A673 (cell line): ENCODE measurements at regions not wholly inside any gene's neighbourhood (a gene's known extent, or its start where the extent isn't known, plus 50 kb on each side); places are given as distances from the start of the nearest gene placed in this dataset.

Experiments
- BruUV-seq: library from RNA; stranded (reverse); fragments of 400-500 nt; replicated peaks from 2 replicates; lab custom pipeline; 2021; lab: Mats Ljungman, UMichigan
- CTCF ChIA-PET: fragments of 300-600 bp; sonication (Branson Sonifier 250); formaldehyde crosslinking; loops from one replicate; lab custom pipeline; 2022; ENCODE audit warnings: antibody characterized with exemption; lab: Charles Lee
- POLR2A ChIA-PET: fragments of 300-600 bp; sonication (Branson Sonifier 250); formaldehyde crosslinking; loops from one replicate; lab custom pipeline; 2022; ENCODE audit warnings: antibody characterized with exemption; ENCODE audit not compliant: low non-redundant PET; lab: Charles Lee
- DNase-seq: peaks from one replicate; pipeline ENCODE4 v3.0.0-alpha.2; 2015; ENCODE audit warnings: low spot score
- H3K27ac ChIP-seq: fragments of 200-600 bp; sonication (generic); 2 replicates; pipeline ENCODE4 v1.5.1; 2016; ENCODE audit warnings: mixed run types, low read depth, mild to moderate bottlenecking, mixed read lengths, antibody characterized with exemption, low read length; ENCODE audit not compliant: poor library complexity, severe bottlenecking
- H3K27me3 ChIP-seq: fragments of 200-600 bp; sonication (generic); replicated peaks from 2 replicates; pipeline ENCODE4 v1.6.1; 2017; ENCODE audit warnings: mixed run types, low read depth, mild to moderate bottlenecking, mixed read lengths, antibody characterized with exemption, low read length; ENCODE audit not compliant: insufficient read depth, poor library complexity
- H3K36me3 ChIP-seq: fragments of 200-600 bp; sonication (generic); 2 replicates; pipeline ENCODE4 v1.6.1; 2016; ENCODE audit warnings: mixed run types, mild to moderate bottlenecking, mixed read lengths, antibody characterized with exemption, low read length; ENCODE audit not compliant: insufficient read depth, poor library complexity, severe bottlenecking
- H3K4me1 ChIP-seq: fragments of 200-600 bp; sonication (generic); 2 replicates; pipeline ENCODE4 v1.6.1; 2017; ENCODE audit warnings: mixed run types, mild to moderate bottlenecking, mixed read lengths, antibody characterized with exemption, low read length; ENCODE audit not compliant: insufficient read depth, poor library complexity, severe bottlenecking
- H3K4me3 ChIP-seq: fragments of 200-600 bp; sonication (generic); 2 replicates; pipeline ENCODE4 v1.5.1; 2016; ENCODE audit warnings: low read depth, mixed run types, mild to moderate bottlenecking, mixed read lengths, low read length; ENCODE audit not compliant: poor library complexity, severe bottlenecking
- H3K9me3 ChIP-seq: fragments of 200-600 bp; sonication (generic); 2 replicates; pipeline ENCODE4 v1.6.1; 2016; ENCODE audit warnings: mixed run types, low read depth, mild to moderate bottlenecking, mixed read lengths, antibody characterized with exemption, low read length; ENCODE audit not compliant: poor library complexity, severe bottlenecking
- CTCF ChIP-seq: fragments of 300-800, 200-600 bp; sonication (generic); conservative IDR thresholded peaks from 2 replicates; pipeline ENCODE4 v1.5.1; 2017; ENCODE audit warnings: low read depth, mild to moderate bottlenecking, antibody characterized with exemption, low read length, moderate library complexity, mixed read lengths
- EZH2 ChIP-seq: fragments of 200-600 bp; sonication (generic); IDR thresholded peaks from 2 replicates; pipeline ENCODE4 v1.6.1; 2017; ENCODE audit warnings: borderline replicate concordance, low read depth, mild to moderate bottlenecking, mixed read lengths, antibody characterized with exemption, low read length; ENCODE audit not compliant: poor library complexity, severe bottlenecking
- intact Hi-C: fragments of 100-400 bp; cut with micrococcal nuclease; formaldehyde crosslinking; loops from one replicate; pipeline ENCODE4 v1.10.0; 2022; ENCODE audit not compliant: unreplicated experiment

GRCh38 chr12:126316411-126316810 is 1251.2 kb downstream of the AACS start:
- no peaks in the 10 kb centered on the region for H3K9me3 ChIP-seq
- POLR2A ChIA-PET, result no interaction called here
- no peak overlapping the region for H3K27ac ChIP-seq
- no peaks in the 10 kb centered on the region for H3K36me3 ChIP-seq
- DNase-seq, result no peak
- no peak for TF ChIP-seq EZH2
- TF ChIP-seq CTCF, result no peak
- no peak overlapping the region for H3K4me3 ChIP-seq
- H3K27me3 ChIP-seq, result no peaks in the 10 kb centered on the region
- CTCF ChIA-PET, result no interaction called here
- no TSS peak for BruUV-seq
- intact Hi-C loops, result no loop called here
- H3K4me1 ChIP-seq, result no peaks in the 10 kb centered on the region

- Histone ChIP-seq H3K27ac (peak overlapping the region; percentile 88), H3K36me3 (no peaks in the 10 kb centered on the region), H3K27me3 (no peaks in the 10 kb centered on the region), H3K9me3 (peaks cover 15% of the 10 kb centered on the region), H3K4me1 (peaks cover 31% of the 10 kb centered on the region), H3K4me3 (no peak overlapping the region)
- no TSS peak for BruUV-seq
- intact Hi-C loops, result no loop called here
- DNase-seq, result peak; percentile 90
- CTCF ChIA-PET, result no interaction called here
- POLR2A ChIA-PET, result interaction anchor here (0.5 to 0.6 kb wide), 2 partner anchors 140 to 161 kb away, joined by 3 to 12 read pairs; no protein-coding TSS in a partner anchor
- TF ChIP-seq EZH2 (no peak), CTCF (no peak)
These were observed 1272.6 kb downstream of the AACS start for GRCh38 chr12:126337556-126338441.

DNA sequence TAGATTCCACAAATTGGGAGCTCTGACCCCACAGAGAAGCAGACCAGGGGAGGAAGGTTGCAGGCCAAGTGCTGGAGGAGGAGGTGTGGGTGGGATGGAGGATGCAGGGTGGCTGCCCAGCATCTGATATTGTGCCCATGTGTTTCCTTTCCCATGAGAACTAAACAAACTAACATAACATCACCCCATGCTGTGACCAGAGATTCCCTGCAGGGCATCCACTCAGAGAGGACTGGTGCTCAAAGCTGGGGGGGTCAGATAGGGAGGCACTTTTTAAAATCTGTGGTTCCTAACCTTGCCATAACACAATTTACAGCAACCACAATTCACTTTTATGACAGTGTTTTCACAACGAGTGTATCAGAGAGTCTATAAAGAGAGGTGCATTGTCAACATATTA is 1277.6 kb downstream of the AACS start:
- H3K36me3 ChIP-seq, result no peaks in the 10 kb centered on the region
- H3K4me1 ChIP-seq, result peaks cover 29% of the 10 kb centered on the region
- intact Hi-C loops, result no loop called here
- peak; percentile 85 for DNase-seq
- no peaks in the 10 kb centered on the region for H3K27me3 ChIP-seq
- CTCF ChIA-PET, result no interaction called here
- no TSS peak for BruUV-seq
- TF ChIP-seq EZH2, result no peak
- no peak for TF ChIP-seq CTCF
- H3K27ac ChIP-seq, result peak overlapping the region; percentile 53
- POLR2A ChIA-PET, result no interaction called here
- H3K4me3 ChIP-seq, result no peak overlapping the region
- peaks cover 5% of the 10 kb centered on the region for H3K9me3 ChIP-seq
